ENCODE measurements at regions not wholly inside any gene's neighbourhood (a gene's known extent, or its start where the extent isn't known, plus 50 kb on each side); places are given as distances from the start of the nearest gene placed in this dataset.

- no peak for FAIRE-seq
- no peak overlapping the region for H3K9ac ChIP-seq (replicated peaks; ENCODE audit: extremely low read depth, insufficient read depth, low read length)
- no peaks in the 10 kb centered on the region for H3K9me1 ChIP-seq (replicated peaks; ENCODE audit: control insufficient read depth, extremely low read depth, insufficient read depth, low read length)
- H3K9me3 ChIP-seq (replicated peaks; ENCODE audit: control insufficient read depth, insufficient read depth, low read length), result no peaks in the 10 kb centered on the region
- H3K27me3 ChIP-seq (ENCODE audit: control insufficient read depth in 2 of 2, insufficient read depth in 2 of 2, low read length in 2 of 2), result no peaks in the 10 kb centered on the region
- dilution Hi-C loops (cut with MboI; ENCODE audit: extremely low pct_ligation_motif_present, low sequenced_read_pairs) (no loop called here), intact Hi-C loops (cut with micrococcal nuclease) (no loop called here)
- CTCF ChIA-PET, result interaction anchor here (1.4 kb wide), 1 partner anchor 97 kb away, joined by 3 read pairs; no protein-coding TSS in a partner anchor
- H3K27ac ChIP-seq (ENCODE audit: insufficient read depth, low read depth, low read length), result no peak overlapping the region
- H3K79me2 ChIP-seq (ENCODE audit: control insufficient read depth, insufficient read depth, low read length), result no peaks in the 10 kb centered on the region
- H3K36me3 ChIP-seq (ENCODE audit: control insufficient read depth in 2 of 2, extremely low read depth in 1 of 2, insufficient read depth in 2 of 2, low read length in 2 of 2), result no peaks in the 10 kb centered on the region
- no peak overlapping the region for H2AFZ ChIP-seq (ENCODE audit: low read depth, low read length)
- no peaks in the 10 kb centered on the region for H3K4me1 ChIP-seq (ENCODE audit: control insufficient read depth, extremely low read depth, insufficient read depth, low read length)
- H3K4me3 ChIP-seq (replicated peaks in 1 of 3; ENCODE audit: insufficient read depth in 1 of 3, low read depth in 1 of 3, low read length in 3 of 3), result no peak overlapping the region
- DNase-seq (ENCODE audit: low read depth, low spot score), result no peak
- POLR2A ChIA-PET, result no interaction called here
- no peak overlapping the region for H3K4me2 ChIP-seq (ENCODE audit: insufficient read depth, low read length)
- H4K20me1 ChIP-seq (replicated peaks; ENCODE audit: control insufficient read depth, extremely low read depth, insufficient read depth, low read length), result no peaks in the 10 kb centered on the region
- TF ChIP-seq, protein P1, sequence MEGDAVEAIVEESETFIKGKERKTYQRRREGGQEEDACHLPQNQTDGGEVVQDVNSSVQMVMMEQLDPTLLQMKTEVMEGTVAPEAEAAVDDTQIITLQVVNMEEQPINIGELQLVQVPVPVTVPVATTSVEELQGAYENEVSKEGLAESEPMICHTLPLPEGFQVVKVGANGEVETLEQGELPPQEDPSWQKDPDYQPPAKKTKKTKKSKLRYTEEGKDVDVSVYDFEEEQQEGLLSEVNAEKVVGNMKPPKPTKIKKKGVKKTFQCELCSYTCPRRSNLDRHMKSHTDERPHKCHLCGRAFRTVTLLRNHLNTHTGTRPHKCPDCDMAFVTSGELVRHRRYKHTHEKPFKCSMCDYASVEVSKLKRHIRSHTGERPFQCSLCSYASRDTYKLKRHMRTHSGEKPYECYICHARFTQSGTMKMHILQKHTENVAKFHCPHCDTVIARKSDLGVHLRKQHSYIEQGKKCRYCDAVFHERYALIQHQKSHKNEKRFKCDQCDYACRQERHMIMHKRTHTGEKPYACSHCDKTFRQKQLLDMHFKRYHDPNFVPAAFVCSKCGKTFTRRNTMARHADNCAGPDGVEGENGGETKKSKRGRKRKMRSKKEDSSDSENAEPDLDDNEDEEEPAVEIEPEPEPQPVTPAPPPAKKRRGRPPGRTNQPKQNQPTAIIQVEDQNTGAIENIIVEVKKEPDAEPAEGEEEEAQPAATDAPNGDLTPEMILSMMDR (IDR thresholded peaks at IDR 0.05; ENCODE audit: extremely low read depth in 1 of 2, insufficient read depth in 1 of 2, low read depth in 1 of 2, low read length in 2 of 2), result no peak
- TF ChIP-seq POLR2A (IDR thresholded peaks at IDR 0.05; ENCODE audit: low read depth, low read length) (no peak), MYC (IDR thresholded peaks at IDR 0.05; ENCODE audit: low read depth, low read length) (no peak), FOS (IDR thresholded peaks at IDR 0.05; ENCODE audit: borderline replicate concordance, insufficient read depth, low read length) (no peak), POLR2AphosphoS5 (IDR thresholded peaks at IDR 0.05; ENCODE audit: insufficient read depth, low read depth, low read length) (no peak), JUN (IDR thresholded peaks at IDR 0.05; ENCODE audit: borderline replicate concordance, insufficient read depth, insufficient read length, low read depth) (no peak), GATA2 (IDR thresholded peaks at IDR 0.05; ENCODE audit: insufficient read depth, insufficient read length, low read depth, low read length) (no peak), EZH2 (IDR thresholded peaks at IDR 0.05; ENCODE audit: borderline replicate concordance, low read depth, low read length, severe bottlenecking) (no peak)
- TF ChIP-seq, protein P2, sequence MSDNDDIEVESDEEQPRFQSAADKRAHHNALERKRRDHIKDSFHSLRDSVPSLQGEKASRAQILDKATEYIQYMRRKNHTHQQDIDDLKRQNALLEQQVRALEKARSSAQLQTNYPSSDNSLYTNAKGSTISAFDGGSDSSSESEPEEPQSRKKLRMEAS (IDR thresholded peaks at IDR 0.05; ENCODE audit: insufficient read depth, insufficient read length), result no peak
- no TSS peak for BruUV-seq (replicated peaks)
Observed at GRCh38 chr20:12110711-12111110, 193.0 kb downstream of the BTBD3 start.
